B cell (primary cell): ENCODE measurements at regions not wholly inside any gene's neighbourhood (a gene's known extent, or its start where the extent isn't known, plus 50 kb on each side); places are given as distances from the start of the nearest gene placed in this dataset.
"Not testable (repeated sequence)": the region's sequence is repeated elsewhere in the genome, so short reads cannot be mapped to it uniquely, and the experiment has no call there.

Source experiments
- CTCF ChIP-seq: fragments of 200-600 bp; IDR thresholded peaks from one replicate; pipeline ENCODE4 v1.8.0; 2022; ENCODE audit warnings: antibody characterized with exemption, mild to moderate bottlenecking
- EZH2 ChIP-seq: IDR thresholded peaks from 2 replicates; pipeline ENCODE4 v1.6.1; 2012; ENCODE audit warnings: borderline replicate concordance, low read depth, mild to moderate bottlenecking, moderate library complexity, low read length; ENCODE audit not compliant: insufficient read depth, poor library complexity, severe bottlenecking

GRCh38 chr15:21062619-21063163 lies 196.6 kb upstream of the POTEB2 start:
- not testable (repeated sequence) for TF ChIP-seq CTCF, EZH2
